MCF 10A (cell line): ENCODE measurements at regions not wholly inside any gene's neighbourhood (a gene's known extent, or its start where the extent isn't known, plus 50 kb on each side); places are given as distances from the start of the nearest gene placed in this dataset.

Source experiments
- BruUV-seq: library from RNA; stranded (reverse); fragments of 400-500 nt; replicated peaks from 2 replicates; lab custom pipeline; 2021; lab: Mats Ljungman, UMichigan
- CTCF ChIA-PET: fragments of 300-600 bp; sonication (Branson Sonifier 250); formaldehyde crosslinking; extraction: SDS; loops from one replicate; lab custom pipeline; 2021; ENCODE audit warnings: antibody characterized with exemption, inconsistent platforms; lab: Yijun Ruan, JAX
- POLR2A ChIA-PET: fragments of 300-600, 350-650 bp; sonication (Branson Sonifier 250); formaldehyde crosslinking; extraction: SDS; loops from one replicate; lab custom pipeline; 2020; ENCODE audit warnings: antibody characterized with exemption, inconsistent platforms; lab: Yijun Ruan, JAX
- DNase-seq: peaks from one replicate; pipeline ENCODE4 v3.0.0-alpha.2; 2018; ENCODE audit not compliant: unreplicated experiment
- H3K27ac Mint-ChIP-seq: one replicate; pipeline ENCODE4 v1.8.0; 2022; ENCODE audit warnings: mild to moderate bottlenecking, low read depth, mixed read lengths; ENCODE audit not compliant: unreplicated experiment
- H3K27me3 Mint-ChIP-seq: one replicate; pipeline ENCODE4 v1.8.0; 2022; ENCODE audit warnings: mixed read lengths; ENCODE audit not compliant: insufficient read depth, unreplicated experiment
- H3K36me3 Mint-ChIP-seq: one replicate; pipeline ENCODE4 v1.8.0; 2022; ENCODE audit warnings: mild to moderate bottlenecking, moderate library complexity, mixed read lengths; ENCODE audit not compliant: insufficient read depth, unreplicated experiment
- H3K4me1 Mint-ChIP-seq: one replicate; pipeline ENCODE4 v1.8.0; 2022; ENCODE audit warnings: mixed read lengths; ENCODE audit not compliant: insufficient read depth, unreplicated experiment
- H3K4me3 Mint-ChIP-seq: one replicate; pipeline ENCODE4 v1.8.0; 2022; ENCODE audit warnings: mild to moderate bottlenecking, moderate library complexity, mixed read lengths; ENCODE audit not compliant: unreplicated experiment
- H3K9me3 Mint-ChIP-seq: one replicate; pipeline ENCODE4 v1.8.0; 2022; ENCODE audit warnings: mixed read lengths; ENCODE audit not compliant: unreplicated experiment
- intact Hi-C: fragments of 100-400 bp; cut with micrococcal nuclease; formaldehyde crosslinking; loops from 2 replicates; pipeline ENCODE4 v1.14.1; 2022
- TF ChIP-seq, protein P1 (sequence below): fragments of 200-600 bp; IDR thresholded peaks from one replicate; pipeline ENCODE4 v1.8.0; 2022; ENCODE audit warnings: antibody characterized with exemption, mild to moderate bottlenecking; ENCODE audit not compliant: unreplicated experiment

DNA sequence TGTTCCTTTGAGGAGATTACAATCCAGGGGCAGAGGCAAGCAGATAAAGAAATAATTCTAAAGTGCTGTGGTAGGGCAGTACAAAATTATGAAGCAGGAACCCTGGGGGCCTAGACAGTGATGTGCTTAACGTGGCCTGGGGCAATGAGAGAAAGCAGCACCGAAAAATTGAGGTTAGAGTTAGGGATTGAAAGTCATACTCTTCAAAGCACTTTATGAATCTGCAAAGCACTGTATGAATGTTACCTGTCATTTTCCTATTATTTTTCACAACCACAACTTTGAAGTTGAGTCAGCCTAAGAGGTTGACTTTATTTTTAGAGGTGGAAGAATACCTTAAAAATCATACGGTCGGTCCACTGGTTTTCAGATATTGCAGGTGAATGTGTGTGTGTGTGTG lies 183.4 kb upstream of the NFIA start:
- Mint-ChIP-seq H3K27ac (no peak overlapping the region), H3K4me3 (no peak overlapping the region), H3K27me3 (peaks cover 24% of the 10 kb centered on the region), H3K4me1 (no peaks in the 10 kb centered on the region), H3K9me3 (no peaks in the 10 kb centered on the region), H3K36me3 (no peaks in the 10 kb centered on the region)
- intact Hi-C loops = no loop called here
- BruUV-seq = no TSS peak
- DNase-seq = no peak
- ChIA-PET POLR2A (no interaction called here), CTCF (no interaction called here)
- TF ChIP-seq, protein P1, sequence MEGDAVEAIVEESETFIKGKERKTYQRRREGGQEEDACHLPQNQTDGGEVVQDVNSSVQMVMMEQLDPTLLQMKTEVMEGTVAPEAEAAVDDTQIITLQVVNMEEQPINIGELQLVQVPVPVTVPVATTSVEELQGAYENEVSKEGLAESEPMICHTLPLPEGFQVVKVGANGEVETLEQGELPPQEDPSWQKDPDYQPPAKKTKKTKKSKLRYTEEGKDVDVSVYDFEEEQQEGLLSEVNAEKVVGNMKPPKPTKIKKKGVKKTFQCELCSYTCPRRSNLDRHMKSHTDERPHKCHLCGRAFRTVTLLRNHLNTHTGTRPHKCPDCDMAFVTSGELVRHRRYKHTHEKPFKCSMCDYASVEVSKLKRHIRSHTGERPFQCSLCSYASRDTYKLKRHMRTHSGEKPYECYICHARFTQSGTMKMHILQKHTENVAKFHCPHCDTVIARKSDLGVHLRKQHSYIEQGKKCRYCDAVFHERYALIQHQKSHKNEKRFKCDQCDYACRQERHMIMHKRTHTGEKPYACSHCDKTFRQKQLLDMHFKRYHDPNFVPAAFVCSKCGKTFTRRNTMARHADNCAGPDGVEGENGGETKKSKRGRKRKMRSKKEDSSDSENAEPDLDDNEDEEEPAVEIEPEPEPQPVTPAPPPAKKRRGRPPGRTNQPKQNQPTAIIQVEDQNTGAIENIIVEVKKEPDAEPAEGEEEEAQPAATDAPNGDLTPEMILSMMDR = no peak

DNA sequence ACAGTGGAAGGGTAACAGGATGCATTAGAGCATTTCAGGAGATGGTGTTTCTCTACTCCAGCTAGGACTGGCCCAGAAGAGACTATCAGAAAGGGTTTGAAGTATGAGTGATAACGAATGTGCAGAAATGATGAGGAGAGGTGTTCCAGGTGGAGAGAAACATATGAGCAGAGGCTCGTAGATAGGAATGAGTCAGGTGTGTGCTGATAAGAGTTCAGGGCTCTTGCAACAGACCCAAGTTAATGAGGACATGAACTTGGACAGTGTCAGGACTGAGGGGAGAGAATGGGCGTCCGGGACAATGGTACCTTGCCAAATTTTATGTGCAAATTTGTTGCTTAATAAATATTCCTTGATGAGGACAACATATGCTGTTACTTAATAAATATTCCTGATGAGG lies 183.9 kb upstream of the NFIA start:
- Mint-ChIP-seq H3K36me3 (no peaks in the 10 kb centered on the region), H3K9me3 (no peaks in the 10 kb centered on the region), H3K27me3 (peaks cover 30% of the 10 kb centered on the region), H3K4me1 (no peaks in the 10 kb centered on the region), H3K4me3 (no peak overlapping the region), H3K27ac (no peak overlapping the region)
- TF ChIP-seq, protein P1 = no peak
- ChIA-PET POLR2A (no interaction called here), CTCF (interaction anchor here (0.6 kb wide), 1 partner anchor 138 kb away, joined by 4 read pairs; no protein-coding TSS in a partner anchor)
- no peak for DNase-seq
- intact Hi-C loops = no loop called here
- BruUV-seq = no TSS peak

DNA sequence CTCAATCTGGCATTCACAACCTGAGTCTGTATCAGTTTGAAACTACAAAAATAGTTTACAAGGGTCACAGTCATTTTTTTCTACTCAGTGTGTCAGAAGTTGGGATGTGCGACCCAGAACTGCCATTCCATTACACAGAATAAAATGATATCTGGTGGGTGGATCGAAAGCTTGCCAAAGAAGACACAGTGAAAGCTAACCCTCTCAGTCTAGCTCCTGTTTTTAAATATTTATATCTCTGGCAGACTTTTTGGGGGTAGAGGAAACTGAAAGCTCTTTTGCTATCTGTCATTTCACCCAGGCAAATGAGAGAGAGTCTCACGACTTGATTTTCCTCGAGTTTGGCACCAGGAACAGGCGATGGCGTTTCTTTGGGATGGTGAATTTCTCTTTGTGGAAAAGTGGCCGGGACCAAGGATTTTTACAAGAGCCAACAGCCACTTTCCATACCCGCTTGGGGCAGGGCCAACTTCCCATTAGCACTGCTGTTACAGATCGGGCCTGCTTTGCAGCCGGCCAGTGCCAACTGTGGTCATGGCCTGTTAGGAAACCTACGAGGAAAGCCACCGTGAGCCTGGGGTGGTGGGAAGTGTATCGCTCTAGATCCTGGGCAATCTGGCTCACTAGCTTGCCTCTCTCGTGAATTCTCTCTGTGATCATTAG lies 185.5 kb upstream of the NFIA start:
- POLR2A ChIA-PET = no interaction called here
- CTCF ChIA-PET = no interaction called here
- no peak overlapping the region for H3K27ac Mint-ChIP-seq
- no TSS peak for BruUV-seq
- H3K4me1 Mint-ChIP-seq = no peaks in the 10 kb centered on the region
- DNase-seq = no peak
- peaks cover 39% of the 10 kb centered on the region for H3K27me3 Mint-ChIP-seq
- intact Hi-C loops = no loop called here
- H3K9me3 Mint-ChIP-seq = no peaks in the 10 kb centered on the region
- TF ChIP-seq, protein P1 = no peak
- no peak overlapping the region for H3K4me3 Mint-ChIP-seq
- no peaks in the 10 kb centered on the region for H3K36me3 Mint-ChIP-seq

DNA sequence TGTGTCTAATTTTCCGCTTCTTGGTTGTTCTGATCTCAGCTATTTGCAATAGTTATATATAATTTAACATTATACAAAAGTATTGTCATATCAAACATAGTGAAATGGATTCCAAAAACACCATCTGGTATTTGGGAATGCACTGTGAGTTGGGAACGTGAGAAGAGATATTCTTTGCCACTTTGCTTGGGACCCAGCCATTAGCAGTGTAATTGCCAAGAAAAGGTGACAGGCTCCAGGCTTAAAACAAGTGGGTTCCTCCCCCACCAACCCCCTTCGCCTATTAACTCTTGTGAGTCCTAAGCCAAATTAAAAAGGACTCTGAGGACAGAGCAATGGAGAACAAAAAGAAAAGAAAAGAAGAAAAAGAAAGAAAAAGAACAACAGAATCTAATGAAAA lies 186.7 kb upstream of the NFIA start:
- CTCF ChIA-PET = no interaction called here
- H3K4me1 Mint-ChIP-seq = no peaks in the 10 kb centered on the region

More for the DNA sequence above, 186.7 kb upstream of the NFIA start:
- no peak overlapping the region for H3K27ac Mint-ChIP-seq
- H3K36me3 Mint-ChIP-seq = no peaks in the 10 kb centered on the region
- no peak for DNase-seq
- intact Hi-C loops = no loop called here
- H3K4me3 Mint-ChIP-seq = no peak overlapping the region
- H3K27me3 Mint-ChIP-seq = peaks cover 50% of the 10 kb centered on the region
- POLR2A ChIA-PET = no interaction called here
- TF ChIP-seq, protein P1 = no peak
- no peaks in the 10 kb centered on the region for H3K9me3 Mint-ChIP-seq
- no TSS peak for BruUV-seq
